NCI-H226 (cell line): ENCODE measurements at regions not wholly inside any gene's neighbourhood (a gene's known extent, or its start where the extent isn't known, plus 50 kb on each side); places are given as distances from the start of the nearest gene placed in this dataset.

ENCODE experiments used
- DNase-seq: peaks from one replicate; pipeline ENCODE4 v3.0.0-alpha.2; 2015

DNA sequence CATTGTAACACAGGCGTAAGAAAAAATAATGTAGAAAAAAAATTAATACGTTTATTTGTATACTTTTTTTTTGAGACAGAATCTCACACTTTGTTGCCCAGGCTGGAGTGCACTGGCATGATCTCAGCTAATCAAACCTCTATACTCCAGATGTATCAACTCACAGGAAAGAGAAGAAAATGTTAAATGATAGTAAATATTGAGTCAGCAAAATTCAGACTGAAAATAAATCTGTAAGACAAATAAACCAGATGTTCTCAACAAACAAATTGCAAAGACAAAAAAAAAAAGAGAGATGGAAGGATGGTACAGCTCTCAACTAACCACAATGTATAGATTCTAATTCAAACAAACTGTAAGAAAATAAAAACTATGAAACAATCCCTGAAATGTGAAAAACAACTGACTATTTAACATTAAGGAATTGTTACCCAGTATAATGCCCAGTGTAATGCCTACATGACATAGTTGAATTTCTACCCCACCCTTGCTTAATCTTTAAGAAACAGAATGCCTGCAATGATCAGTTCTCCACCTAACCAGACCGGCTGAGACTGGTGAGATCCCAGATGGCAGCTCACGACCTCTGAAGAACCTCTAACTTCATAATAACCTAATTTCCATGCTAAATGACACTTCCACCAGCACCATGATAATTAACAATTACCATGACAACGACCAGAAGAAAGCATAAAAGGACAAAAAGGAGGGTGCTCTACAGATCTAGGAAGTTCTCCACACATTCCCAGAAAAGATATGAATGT is 272.0 kb upstream of the GNAI1 start:
- no peak for DNase-seq

DNA sequence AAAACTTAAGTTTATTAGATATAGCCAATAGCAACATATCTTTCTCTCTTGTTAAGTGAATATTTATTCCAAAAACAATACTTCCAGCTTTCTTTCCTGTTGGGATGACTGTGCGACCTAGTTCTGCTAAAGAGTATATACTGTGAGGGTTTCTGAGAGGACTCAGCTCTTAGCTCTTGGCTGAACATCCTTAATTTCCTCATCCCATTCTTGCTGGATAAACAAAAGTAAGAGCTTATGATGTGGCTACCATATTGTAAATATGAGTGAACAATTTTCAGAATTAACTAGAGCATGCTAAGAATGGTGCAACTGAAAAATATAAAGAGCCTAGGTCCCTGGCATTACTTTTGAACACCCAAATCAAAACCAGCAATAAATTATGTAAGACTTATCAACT is 279.5 kb upstream of the GNAI1 start:
- no peak for DNase-seq

DNA sequence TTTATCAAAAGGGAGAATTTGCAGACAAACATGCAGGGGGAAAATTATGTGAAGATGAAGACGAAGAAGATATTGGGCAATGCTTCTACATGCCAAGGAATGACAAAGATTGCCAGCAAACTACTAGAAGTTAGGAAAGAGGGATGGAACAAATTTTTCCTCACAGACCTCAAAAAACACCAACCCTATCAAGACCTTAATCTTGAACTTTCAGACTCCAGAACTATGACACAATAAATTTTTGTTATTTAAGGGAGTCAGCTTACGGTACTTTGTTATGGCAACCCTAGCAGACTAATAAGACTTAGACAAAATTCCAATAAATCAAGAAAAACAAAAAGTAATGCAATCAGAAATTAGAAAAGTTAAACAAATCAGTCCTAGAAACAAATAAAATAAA is 280.0 kb upstream of the GNAI1 start:
- DNase-seq, result no peak

DNA sequence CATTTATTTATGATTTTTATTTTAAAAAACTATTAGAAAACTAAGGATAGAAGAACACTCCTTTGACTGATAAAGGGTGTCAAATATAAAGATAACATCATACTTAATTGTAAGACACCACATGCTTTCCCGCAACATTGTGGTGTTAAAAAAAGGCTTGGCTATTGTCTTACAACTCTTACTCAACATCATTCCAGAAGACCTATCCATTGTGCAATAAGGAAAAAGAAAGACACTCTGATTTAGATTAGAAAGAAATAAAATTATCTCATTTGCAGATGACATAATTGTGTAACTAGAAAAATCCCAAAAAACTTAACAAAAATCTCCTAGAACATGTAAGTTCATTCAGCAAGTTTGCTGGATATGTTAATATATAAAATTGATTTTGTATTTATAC is 296.7 kb upstream of the GNAI1 start:
- no peak for DNase-seq

DNA sequence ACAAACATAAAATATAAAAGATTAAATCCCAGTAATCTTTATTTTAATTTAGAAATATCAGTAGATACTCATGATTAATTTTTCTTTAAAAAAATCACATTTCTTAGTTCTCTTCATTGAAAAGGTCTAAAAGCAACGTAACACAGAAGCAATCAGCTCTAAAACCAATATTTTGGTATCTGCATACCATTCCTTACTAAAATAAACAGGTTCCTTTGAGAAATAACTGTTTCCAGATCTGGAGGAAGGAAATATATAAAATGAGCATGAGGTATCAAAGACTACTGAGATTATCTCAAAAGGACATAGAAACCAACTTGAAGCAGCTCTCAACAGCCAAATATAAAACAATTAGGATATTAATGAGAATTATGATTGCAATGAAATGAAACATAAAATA is 301.0 kb upstream of the GNAI1 start:
- DNase-seq, result no peak

DNA sequence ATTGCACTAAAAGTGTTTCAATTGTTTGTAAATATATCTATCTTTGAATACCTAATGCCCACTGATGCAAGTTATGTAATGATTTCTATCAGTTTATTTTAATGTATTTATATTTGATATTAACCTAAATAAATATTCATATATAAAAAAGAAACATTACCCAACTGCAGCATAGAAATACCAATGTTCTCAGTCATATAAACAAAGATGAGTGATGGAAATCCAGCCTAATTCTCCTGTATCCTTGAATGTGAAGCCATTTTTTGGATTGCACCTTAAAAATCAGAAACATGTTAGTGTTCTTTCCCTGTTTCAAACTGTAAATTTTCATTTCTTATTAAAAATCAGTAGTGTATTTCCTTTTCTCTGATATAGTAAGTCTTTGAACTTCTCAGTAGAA is 305.8 kb upstream of the GNAI1 start:
- no peak for DNase-seq

DNA sequence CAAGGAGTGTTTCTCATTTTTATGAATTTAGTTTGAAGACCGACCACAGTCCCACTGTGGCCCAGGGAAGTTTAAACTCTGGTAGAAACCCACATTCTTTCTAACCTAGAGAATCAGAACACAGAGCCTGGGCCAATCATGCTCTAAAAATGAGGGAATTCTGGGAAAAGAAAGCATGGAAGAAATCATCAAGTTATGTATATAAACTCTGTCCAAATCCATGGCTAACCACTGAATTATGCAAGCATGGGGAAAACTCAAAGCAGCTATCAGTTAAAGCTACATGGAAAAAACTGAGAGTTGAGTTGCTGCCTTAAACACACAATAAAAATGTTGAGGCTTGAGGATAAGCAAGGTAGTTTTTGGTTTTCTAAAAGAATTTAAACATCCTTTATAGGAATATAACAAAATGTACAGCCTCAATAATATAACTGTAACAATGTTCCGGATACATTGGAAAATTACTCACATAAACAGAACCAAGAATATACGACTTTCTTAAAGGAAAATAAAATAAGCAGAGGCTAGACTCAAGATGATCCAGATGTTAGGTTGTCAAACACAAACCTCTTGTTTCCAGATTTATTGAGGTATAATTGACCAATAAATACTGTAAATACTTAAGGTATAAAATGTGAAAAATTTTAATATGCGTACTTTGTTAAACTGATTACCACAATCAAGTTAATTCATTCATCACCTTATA is 311.2 kb upstream of the GNAI1 start:
- peak; percentile 48 for DNase-seq

DNA sequence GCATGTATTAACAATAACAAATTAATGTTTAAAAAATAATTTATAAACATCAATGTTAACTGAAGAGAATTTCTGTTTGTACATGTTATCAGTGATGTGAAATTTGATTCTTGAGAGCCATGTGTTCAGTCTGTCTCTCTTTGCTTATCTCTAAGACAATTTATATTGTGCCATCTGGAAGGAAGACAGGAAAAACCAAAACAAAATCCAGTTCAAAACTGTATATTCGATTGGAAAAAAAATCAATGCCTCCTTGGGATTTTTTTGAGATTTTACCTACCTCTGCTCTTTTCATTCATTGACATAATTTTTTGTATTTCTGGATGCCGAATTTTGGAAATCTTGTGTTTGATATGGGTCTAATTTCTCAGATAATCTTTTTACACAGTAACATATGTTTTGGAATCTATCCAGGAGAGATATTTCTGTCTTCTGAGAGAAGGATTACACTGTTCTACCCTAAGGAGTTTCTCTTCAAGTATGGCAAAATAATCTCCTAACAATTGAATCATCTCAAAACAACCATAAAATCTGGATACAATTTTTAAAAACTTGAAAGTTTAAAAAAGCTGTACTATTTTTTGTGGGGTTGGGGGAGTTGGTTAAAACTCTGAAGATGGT is 311.9 kb upstream of the GNAI1 start:
- no peak for DNase-seq

DNA sequence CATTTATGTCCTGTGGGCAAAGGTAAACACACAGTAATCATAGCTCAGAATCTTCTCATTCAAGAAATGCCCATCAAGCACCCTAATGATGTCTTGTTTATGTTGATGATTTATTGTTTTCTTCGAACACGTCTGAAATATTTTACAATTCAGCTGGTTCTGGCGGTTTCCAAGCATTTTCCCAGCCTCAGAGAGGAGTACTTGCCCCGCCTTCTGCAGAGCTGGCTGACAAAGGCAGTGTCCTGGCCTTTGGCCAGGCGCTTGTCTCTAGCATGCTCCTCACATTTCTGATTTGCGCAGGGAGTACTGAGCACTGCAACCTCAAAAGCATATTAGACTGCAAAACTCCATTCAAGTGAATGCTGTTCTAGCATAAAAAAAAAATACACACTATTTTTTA is 314.2 kb upstream of the GNAI1 start:
- peak; percentile 79 for DNase-seq

DNA sequence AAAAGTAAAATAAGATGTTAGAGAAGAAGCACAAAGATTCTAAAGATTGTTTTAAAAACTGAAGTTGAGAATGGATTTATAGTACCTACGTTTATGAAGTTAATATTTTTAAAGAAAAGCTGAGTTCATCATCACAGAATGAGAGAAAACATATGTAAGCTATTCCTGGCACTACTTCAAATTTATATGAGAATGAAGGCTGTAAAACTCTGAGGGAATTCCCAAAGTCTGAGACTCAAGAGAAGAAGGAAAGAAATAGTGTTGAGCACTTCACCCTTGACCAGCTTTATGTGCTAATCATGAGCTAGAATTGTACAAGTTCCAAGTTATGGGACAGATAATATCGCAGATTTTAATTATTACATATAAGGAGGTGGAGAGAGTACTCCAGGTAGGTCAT is 323.7 kb upstream of the GNAI1 start:
- no peak for DNase-seq

DNA sequence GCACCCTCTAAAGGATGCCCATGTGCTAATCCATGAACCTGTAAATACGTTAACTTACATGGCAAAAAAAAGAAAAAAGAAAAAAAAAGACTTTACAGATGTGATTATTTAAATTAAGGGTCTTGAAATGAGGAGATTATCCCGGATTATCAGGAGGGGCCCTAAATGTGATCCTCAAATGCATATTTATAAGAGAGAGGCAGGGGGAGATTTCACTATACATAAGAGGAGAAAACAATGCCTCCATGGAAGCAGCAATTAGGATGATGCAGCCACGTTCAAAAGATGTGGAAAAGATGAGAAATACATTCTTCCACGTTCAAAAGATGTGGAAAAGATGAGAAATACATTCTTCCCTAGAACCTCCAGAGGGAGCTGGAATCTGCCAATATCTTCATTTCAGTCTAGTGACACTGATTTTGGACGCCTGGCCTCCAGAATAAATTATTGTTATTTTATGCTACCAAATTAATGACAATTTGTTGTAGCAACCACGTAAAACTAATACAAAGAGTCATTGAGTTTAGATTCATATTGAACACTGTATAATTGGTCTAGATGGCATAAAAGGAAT is 328.4 kb upstream of the GNAI1 start:
- no peak for DNase-seq

DNA sequence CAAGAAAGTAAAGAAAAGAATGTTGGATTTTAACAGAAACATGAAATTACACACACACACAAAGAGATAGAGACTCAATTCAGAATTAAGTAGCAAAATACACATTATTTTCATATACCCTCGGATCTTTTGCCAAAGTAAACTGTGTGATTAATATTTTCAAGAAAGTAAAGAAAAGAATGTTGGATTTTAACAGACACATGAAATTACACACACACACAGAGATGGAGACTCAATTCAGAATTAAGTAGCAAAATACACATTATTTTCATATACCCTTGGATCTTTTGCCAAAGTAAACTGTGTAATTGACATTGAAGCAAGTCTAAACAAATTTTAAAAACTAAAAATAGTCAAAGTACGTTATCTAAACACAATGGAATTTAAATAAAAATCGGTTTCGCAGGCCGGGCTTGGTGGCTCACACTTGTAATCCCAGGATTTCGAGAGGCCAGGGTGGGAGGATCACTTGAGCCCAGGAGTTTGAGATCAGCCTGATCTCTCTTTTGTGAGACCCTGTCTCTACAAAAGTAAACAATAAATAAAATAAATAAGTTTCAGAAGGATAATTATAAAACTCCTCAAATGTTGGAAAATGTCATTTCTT is 337.3 kb upstream of the MAGI2 start:
- DNase-seq, result no peak

DNA sequence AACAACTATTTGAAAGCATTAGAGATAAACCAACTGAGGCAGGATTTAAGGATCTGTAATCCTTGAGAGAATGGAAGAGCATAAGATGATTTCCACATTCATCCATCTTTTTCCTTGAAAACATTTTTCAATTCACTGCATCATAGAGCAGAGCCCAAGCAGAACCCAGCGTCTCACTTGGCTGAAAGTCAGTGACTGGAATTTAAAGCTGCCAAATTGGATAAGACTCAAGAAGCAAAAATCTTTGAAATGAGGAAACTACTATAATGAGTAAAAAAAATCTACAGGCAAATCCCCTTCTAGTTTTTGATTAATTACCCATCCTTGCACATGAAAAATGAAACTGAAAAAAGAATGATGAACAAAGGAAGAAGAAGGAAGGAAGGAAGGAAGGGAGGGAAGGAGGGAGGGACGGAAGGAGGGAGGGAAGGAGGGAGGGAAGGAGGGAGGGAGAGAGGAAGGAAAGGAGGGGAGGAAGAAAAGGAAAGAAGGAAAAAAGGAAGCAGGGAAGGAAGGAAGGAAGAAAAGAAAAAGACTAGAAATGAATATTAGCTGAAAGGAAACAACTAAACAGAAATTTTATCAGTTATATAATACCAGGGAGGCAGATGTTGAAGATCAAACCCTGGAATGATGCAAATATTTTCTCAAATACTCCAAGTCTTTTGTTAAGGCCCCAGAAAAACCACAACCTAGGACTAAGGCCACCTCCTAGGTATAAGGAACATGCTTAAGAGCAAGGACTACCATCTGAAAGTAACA is 336.3 kb upstream of the MAGI2 start:
- DNase-seq, result peak; percentile 38

DNA sequence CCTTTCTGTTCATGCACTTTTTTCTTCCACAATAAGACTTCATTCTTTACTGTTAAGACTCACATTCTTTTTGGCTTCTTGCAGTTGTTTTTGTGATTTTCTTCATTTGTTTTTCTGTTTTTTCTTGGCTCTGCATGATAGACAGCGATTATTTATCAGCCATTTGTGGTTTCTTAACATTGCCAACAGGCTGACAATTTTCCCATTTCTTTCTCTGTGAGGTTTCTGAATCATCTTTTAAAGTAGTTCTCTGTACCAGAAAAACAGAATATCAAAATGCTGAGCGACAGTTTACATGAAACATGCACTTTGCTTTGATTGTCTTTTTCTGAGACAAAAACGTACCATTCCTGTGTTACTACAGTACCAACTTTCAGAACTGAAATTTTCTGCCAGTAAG is 334.2 kb upstream of the MAGI2 start:
- no peak for DNase-seq

DNA sequence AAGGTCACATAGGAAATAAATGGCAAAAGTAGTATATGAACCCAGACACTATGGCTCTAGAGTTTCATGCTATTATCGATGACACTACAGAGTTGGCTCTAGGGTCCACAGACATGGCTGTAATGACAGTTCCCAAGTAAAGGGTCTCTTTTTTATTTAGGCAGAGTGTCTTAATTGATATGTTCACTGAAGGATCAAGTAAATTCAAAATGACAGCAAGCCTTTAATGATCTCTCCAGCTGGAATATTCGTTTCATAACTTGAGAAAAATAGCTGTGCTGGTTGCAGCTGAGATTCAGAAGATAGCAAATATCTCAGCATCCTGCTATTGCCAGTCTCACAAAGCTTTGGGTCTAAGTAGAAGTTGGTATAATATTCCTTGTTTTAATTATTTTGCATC is 333.6 kb upstream of the MAGI2 start:
- no peak for DNase-seq

DNA sequence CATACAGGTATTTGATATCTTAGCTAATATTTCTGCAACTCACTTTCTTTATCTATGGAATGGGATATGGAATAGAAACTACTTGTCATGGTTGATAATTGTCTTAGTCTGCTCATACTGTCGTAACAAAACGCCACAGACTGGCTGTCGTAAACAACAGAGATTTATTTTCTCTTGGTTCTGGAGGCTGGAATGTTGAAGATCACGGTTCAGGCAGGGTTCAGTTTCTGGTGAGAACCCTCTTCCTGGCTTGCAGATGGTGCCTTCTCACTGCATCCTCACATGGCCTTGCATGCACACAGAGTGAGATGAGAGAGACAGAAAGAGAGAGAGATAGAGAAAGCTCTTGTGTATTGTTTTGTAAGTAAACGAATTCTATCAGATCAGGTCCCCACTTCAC is 332.7 kb upstream of the MAGI2 start:
- DNase-seq, result no peak

DNA sequence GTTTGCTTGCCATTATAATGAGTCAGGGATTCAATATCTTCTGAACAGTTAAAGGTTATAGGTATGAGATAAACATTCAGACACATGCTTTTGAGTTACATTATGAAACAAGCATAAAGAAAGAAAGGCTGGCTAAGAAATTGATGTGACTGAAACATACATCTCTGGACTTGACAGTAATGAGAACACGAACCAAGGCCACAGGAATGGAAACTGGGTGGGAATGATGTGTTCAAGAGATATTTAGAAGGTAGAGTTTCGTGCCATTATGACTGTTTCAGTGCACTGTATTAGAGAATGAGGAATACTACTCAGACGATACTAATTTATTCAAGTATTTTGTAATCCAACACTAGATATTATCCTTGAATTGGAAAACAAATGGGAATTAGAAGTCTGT is 332.1 kb upstream of the MAGI2 start:
- DNase-seq, result no peak

DNA sequence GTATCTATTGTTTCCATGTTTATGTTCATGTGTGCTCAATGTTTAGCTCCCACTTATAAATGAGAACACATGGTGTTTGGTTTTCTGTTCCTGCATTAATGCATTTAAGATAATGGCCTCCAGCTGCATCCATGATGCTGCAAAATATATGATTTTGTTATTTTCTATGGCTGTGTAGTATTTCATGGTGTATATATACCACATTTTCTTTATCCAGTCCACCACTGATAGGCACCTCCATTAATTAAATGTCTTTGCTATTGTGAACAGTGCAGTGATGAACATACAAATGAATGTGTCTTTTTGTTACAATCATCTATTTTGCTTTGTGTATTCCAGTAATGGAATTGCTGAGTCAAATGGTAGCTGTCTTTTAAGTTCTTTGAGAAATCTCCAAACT is 329.4 kb upstream of the MAGI2 start:
- no peak for DNase-seq

DNA sequence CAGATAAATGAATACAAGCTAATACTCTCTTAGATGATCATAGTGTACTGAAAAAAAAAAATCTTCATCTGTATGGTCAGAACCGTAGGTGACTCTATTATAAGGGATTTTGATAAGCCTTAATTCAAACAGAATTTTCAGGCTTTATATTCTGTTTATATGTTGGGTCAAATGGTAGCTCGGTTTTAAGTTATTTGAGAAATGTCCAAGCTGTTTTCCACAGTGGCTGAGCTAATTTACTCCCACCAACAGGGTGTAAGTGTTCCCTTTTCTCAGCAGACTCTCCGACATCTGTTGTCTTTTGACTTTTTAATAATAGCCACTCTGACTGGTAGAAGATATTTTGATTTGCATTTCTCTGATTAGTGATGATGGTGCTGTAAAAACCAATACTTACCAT is 328.8 kb upstream of the MAGI2 start:
- no peak for DNase-seq

DNA sequence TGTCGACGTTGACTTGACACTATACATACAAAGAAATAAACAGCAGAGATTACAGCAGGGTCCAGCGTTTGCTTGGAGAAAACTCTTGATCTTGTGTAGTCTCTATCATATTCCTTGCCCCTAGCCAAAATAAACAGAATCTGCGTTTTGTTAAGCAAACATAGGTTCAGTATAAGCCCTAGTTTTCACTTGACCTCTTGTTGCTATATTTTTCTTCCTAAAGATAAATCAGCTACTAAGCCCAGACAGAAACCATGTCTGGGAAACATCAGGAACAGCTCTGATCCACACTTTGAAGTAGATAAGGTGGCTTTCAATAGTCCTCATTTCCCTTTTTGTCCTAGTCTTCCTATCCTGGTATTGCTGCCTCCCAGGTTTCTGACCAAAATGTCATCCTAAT is 328.2 kb upstream of the MAGI2 start:
- DNase-seq, result no peak

DNA sequence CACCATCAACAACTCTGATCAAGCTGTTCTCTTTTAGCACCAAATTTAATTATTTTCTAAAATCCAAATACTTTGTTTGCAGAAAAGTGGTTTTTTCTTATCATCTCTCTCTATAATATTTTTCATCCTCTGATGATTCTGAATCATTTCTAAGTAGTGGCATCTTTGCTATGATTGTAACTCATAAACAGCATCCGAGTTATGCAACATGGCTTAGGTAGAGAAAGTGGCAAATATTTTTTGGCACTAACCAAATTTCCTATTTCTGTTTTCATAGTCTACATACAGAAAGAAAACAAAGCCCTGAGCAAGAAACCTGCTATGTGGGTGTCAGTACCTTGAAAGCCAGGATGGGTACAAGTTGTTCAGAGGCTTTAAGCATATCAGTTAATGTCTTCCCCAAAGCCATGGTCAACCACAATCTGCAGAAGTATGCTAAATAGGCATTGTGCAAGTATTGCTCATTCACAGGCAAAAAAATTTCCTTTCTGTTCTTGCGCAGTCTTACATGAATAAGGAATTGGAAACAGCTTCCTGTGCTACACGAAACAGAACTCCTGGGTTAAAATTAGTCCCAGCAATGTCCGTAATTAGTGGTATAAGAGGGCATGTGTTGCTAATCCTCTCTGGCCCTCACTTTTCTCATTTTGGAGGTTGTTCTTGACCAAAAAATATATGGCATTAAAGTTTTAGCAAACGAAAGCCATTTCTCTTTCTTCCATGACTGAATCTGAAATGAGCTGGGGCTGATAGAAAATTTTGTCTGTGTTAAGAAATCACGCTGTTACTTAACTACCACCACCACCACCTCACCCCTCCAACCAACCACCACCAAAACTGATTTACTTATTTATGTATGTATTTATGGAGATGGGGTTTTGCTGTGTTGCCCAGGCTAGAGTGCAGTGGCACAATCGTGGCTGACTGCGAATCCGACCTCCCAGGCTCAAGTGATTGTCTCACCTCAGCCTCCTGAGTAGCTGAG is 325.6 kb upstream of the MAGI2 start:
- DNase-seq, result peak; percentile 85

DNA sequence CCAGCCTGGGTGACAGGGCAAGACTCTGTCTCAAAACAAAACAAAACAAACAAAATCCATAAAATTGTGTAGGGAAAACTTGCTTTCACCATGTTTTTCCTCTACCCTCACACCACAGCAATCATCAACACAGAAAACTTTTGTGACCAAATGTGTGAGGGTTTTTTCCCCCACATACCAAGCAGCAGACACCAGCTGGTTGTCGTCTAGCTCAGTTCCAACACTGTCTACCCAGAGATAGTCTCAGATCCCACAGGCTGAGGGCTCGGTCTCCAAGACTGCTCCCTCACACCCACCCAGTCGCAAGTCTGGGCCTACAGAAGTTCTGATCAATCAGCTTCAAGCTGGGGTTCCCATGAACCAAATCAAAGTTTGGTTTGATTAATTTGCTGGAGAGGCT is 322.4 kb upstream of the MAGI2 start:
- DNase-seq, result no peak
